Vagina (tissue), 2 donors: ENCODE measurements at regions not wholly inside any gene's neighbourhood (a gene's known extent, or its start where the extent isn't known, plus 50 kb on each side); places are given as distances from the start of the nearest gene placed in this dataset.

ENCODE experiments used
- POLR2A ChIP-seq, 2 donors: fragments of 450-650 bp; IDR thresholded peaks; one replicate each; pipeline ENCODE4 v1.6.1; 2017; ENCODE audit warnings: antibody characterized with exemption in 2 of 2, mild to moderate bottlenecking in 2 of 2, moderate library complexity in 2 of 2
- TF ChIP-seq, protein P1 (sequence below), 3 experiments: fragments of 450-650 bp in 2 of 3; fragments of 200-600 bp in 1 of 3; sonication (generic) in 1 of 3; IDR thresholded peaks; one replicate each; pipeline ENCODE4 v1.5.1; 2017 to 2019; ENCODE audit warnings: antibody characterized with exemption in 3 of 3, mild to moderate bottlenecking in 2 of 3, moderate library complexity in 2 of 3

DNA sequence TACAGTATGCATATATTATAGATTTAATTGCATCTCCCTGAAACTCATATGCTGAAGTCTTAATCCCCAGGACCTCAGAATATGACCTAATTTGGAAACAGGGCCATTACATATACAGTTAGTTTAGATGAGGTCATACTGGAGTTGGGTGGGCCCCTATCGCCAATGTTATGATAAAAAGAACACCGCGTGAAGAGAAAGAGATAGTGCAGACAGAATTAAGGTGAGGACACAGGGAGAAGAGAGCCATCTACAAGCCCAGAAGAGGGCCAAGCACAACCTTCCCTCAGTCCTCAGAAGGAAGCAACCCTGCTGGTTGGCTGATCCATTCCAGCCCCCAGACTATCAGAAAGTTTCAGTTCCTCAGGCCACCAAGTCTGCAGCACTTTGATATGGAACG is 311.9 kb upstream of the RAB6C start:
- TF ChIP-seq, protein P1, sequence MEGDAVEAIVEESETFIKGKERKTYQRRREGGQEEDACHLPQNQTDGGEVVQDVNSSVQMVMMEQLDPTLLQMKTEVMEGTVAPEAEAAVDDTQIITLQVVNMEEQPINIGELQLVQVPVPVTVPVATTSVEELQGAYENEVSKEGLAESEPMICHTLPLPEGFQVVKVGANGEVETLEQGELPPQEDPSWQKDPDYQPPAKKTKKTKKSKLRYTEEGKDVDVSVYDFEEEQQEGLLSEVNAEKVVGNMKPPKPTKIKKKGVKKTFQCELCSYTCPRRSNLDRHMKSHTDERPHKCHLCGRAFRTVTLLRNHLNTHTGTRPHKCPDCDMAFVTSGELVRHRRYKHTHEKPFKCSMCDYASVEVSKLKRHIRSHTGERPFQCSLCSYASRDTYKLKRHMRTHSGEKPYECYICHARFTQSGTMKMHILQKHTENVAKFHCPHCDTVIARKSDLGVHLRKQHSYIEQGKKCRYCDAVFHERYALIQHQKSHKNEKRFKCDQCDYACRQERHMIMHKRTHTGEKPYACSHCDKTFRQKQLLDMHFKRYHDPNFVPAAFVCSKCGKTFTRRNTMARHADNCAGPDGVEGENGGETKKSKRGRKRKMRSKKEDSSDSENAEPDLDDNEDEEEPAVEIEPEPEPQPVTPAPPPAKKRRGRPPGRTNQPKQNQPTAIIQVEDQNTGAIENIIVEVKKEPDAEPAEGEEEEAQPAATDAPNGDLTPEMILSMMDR (IDR thresholded peaks at IDR 0.05) = no peak
- TF ChIP-seq POLR2A (IDR thresholded peaks at IDR 0.05) = no peak
